Erythroblast (primary cell): ENCODE measurements at regions not wholly inside any gene's neighbourhood (a gene's known extent, or its start where the extent isn't known, plus 50 kb on each side); places are given as distances from the start of the nearest gene placed in this dataset.
"Not testable (repeated sequence)": the region's sequence is repeated elsewhere in the genome, so short reads cannot be mapped to it uniquely, and the experiment has no call there.

Source experiments
- DNase-seq, 2 experiments: peaks; one replicate each; lab custom pipeline; 2025; lab: John Stamatoyannopoulos, UW
- GATA1 ChIP-seq: IDR thresholded peaks from 2 replicates; pipeline ENCODE4 v1.6.1; 2011; ENCODE audit warnings: low read depth, mild to moderate bottlenecking, control low read depth, low read length, moderate library complexity
- POLR2A ChIP-seq: IDR thresholded peaks from 2 replicates; pipeline ENCODE4 v1.6.1; 2011; ENCODE audit warnings: mild to moderate bottlenecking, low read length

- TF ChIP-seq POLR2A (no peak), GATA1 (no peak)
These were observed 325.9 kb upstream of the PRICKLE1 start for GRCh38 chr12:42915426-42915825.

GRCh38 chr12:42912367-42912766, 322.8 kb upstream of the PRICKLE1 start:
- TF ChIP-seq GATA1 (no peak), POLR2A (no peak)
- DNase-seq, result no peak

More at GRCh38 chr12:42915426-42915825, 325.9 kb upstream of the PRICKLE1 start:
- no peak for DNase-seq

- DNase-seq, result no peak
- no peak for TF ChIP-seq POLR2A
- no peak for TF ChIP-seq GATA1
These were observed 321.1 kb upstream of the PRICKLE1 start for GRCh38 chr12:42910656-42911055.

GRCh38 chr12:42908712-42909111, 319.2 kb upstream of the PRICKLE1 start:
- TF ChIP-seq GATA1 (no peak), POLR2A (no peak)
- no peak for DNase-seq

GRCh38 chr12:42906801-42907200, 317.3 kb upstream of the PRICKLE1 start:
- not testable (repeated sequence) for DNase-seq

GRCh38 chr12:42905419-42905705, 315.8 kb upstream of the PRICKLE1 start:
- TF ChIP-seq GATA1, result no peak
- TF ChIP-seq POLR2A, result no peak
- no peak for DNase-seq

GRCh38 chr12:42904683-42905418, 315.3 kb upstream of the PRICKLE1 start:
- TF ChIP-seq GATA1 (no peak), POLR2A (no peak)
- DNase-seq, result no peak

GRCh38 chr12:42903736-42904135, 314.2 kb upstream of the PRICKLE1 start:
- TF ChIP-seq GATA1, result no peak
- DNase-seq, result no peak

- DNase-seq, result no peak
- TF ChIP-seq POLR2A, result no peak
These were observed 312.5 kb upstream of the PRICKLE1 start for GRCh38 chr12:42902001-42902400.

GRCh38 chr12:42893803-42894202, 304.3 kb upstream of the PRICKLE1 start:
- TF ChIP-seq GATA1, result no peak
- TF ChIP-seq POLR2A, result no peak
- DNase-seq, result no peak

- TF ChIP-seq POLR2A (no peak), GATA1 (no peak)
- no peak for DNase-seq
These were observed 303.4 kb upstream of the PRICKLE1 start for GRCh38 chr12:42892702-42893551.

GRCh38 chr12:42887657-42888056, 298.1 kb upstream of the PRICKLE1 start:
- DNase-seq, result no peak
- TF ChIP-seq POLR2A, result no peak
- no peak for TF ChIP-seq GATA1

- no peak for DNase-seq
- TF ChIP-seq POLR2A, result no peak
- TF ChIP-seq GATA1, result no peak
These were observed 296.6 kb upstream of the PRICKLE1 start for GRCh38 chr12:42886160-42886559.

- DNase-seq, result no peak
- TF ChIP-seq GATA1 (no peak), POLR2A (no peak)
These were observed 296.1 kb upstream of the PRICKLE1 start for GRCh38 chr12:42885677-42886076.

- no peak for DNase-seq
- TF ChIP-seq POLR2A, result no peak
- no peak for TF ChIP-seq GATA1
These were observed 294.6 kb upstream of the PRICKLE1 start for GRCh38 chr12:42884116-42884515.
